HFFc6 (cell line): ENCODE measurements at regions not wholly inside any gene's neighbourhood (a gene's known extent, or its start where the extent isn't known, plus 50 kb on each side); places are given as distances from the start of the nearest gene placed in this dataset.

ENCODE experiments used
- DNase-seq: peaks from one replicate; pipeline ENCODE4 v3.0.0-alpha.2; 2018
- H3K27ac Mint-ChIP-seq: 2 replicates; pipeline ENCODE4 v1.8.0; 2020; ENCODE audit warnings: mild to moderate bottlenecking, mixed read lengths
- H3K27me3 Mint-ChIP-seq: 2 replicates; pipeline ENCODE4 v1.8.0; 2021; ENCODE audit warnings: mild to moderate bottlenecking, moderate library complexity, mixed read lengths; ENCODE audit not compliant: insufficient read depth
- H3K36me3 Mint-ChIP-seq: 2 replicates; pipeline ENCODE4 v1.8.0; 2021; ENCODE audit warnings: low read depth, mixed read lengths
- H3K4me1 Mint-ChIP-seq: 2 replicates; pipeline ENCODE4 v1.8.0; 2020; ENCODE audit warnings: low read depth, mixed read lengths
- H3K4me3 Mint-ChIP-seq: 2 replicates; pipeline ENCODE4 v1.8.0; 2020; ENCODE audit warnings: mild to moderate bottlenecking, moderate library complexity, mixed read lengths
- H3K9me3 Mint-ChIP-seq: 2 replicates; pipeline ENCODE4 v1.8.0; 2020; ENCODE audit warnings: mild to moderate bottlenecking, mixed read lengths
- CTCF ChIP-seq: fragments of 200-600 bp; sonication (generic); IDR thresholded peaks from 2 replicates; pipeline ENCODE4 v1.5.0; 2021; ENCODE audit warnings: antibody characterized with exemption, mild to moderate bottlenecking

GRCh38 chr2:122656403-122656802 lies 901.0 kb downstream of the TSN start:
- Mint-ChIP-seq H3K4me3 (no peak overlapping the region), H3K9me3 (peaks cover 4% of the 10 kb centered on the region), H3K27me3 (no peaks in the 10 kb centered on the region), H3K36me3 (no peaks in the 10 kb centered on the region), H3K4me1 (peaks cover 2% of the 10 kb centered on the region; the same call in 1 of the 2 replicates), H3K27ac (no peak overlapping the region)
- DNase-seq, result no peak
- TF ChIP-seq CTCF, result no peak

GRCh38 chr2:122660786-122661634 lies 905.6 kb downstream of the TSN start:
- no peak for DNase-seq
- H3K27me3 Mint-ChIP-seq, result no peaks in the 10 kb centered on the region
- no peaks in the 10 kb centered on the region for H3K36me3 Mint-ChIP-seq
- H3K4me1 Mint-ChIP-seq, result no peaks in the 10 kb centered on the region
- TF ChIP-seq CTCF, result no peak
- no peak overlapping the region for H3K4me3 Mint-ChIP-seq
- H3K27ac Mint-ChIP-seq, result no peak overlapping the region
- H3K9me3 Mint-ChIP-seq, result peaks cover 10% of the 10 kb centered on the region

- H3K27me3 Mint-ChIP-seq, result no peaks in the 10 kb centered on the region
- no peak for TF ChIP-seq CTCF
- H3K4me3 Mint-ChIP-seq, result no peak overlapping the region
- H3K27ac Mint-ChIP-seq, result no peak overlapping the region
- peaks cover 10% of the 10 kb centered on the region for H3K9me3 Mint-ChIP-seq
- DNase-seq, result no peak
- no peaks in the 10 kb centered on the region for H3K4me1 Mint-ChIP-seq
- H3K36me3 Mint-ChIP-seq, result no peaks in the 10 kb centered on the region
These were observed 908.2 kb downstream of the TSN start for GRCh38 chr2:122663620-122664019.

- no peak overlapping the region for H3K27ac Mint-ChIP-seq
- H3K4me1 Mint-ChIP-seq, result no peaks in the 10 kb centered on the region
- H3K36me3 Mint-ChIP-seq, result no peaks in the 10 kb centered on the region
- no peak for DNase-seq
- H3K27me3 Mint-ChIP-seq, result no peaks in the 10 kb centered on the region
- peaks cover 5% of the 10 kb centered on the region for H3K9me3 Mint-ChIP-seq
- no peak for TF ChIP-seq CTCF
- H3K4me3 Mint-ChIP-seq, result no peak overlapping the region
These were observed 914.2 kb downstream of the TSN start for GRCh38 chr2:122669627-122670026.

- DNase-seq, result no peak
- Mint-ChIP-seq H3K27ac (no peak overlapping the region), H3K4me1 (no peaks in the 10 kb centered on the region), H3K27me3 (no peaks in the 10 kb centered on the region), H3K4me3 (no peak overlapping the region), H3K9me3 (peaks cover under 1% of the 10 kb centered on the region; the same call in 1 of the 2 replicates), H3K36me3 (no peaks in the 10 kb centered on the region)
- no peak for TF ChIP-seq CTCF
These were observed 915.4 kb downstream of the TSN start for GRCh38 chr2:122670897-122671296.
